ENCODE measurements at regions not wholly inside any gene's neighbourhood (a gene's known extent, or its start where the extent isn't known, plus 50 kb on each side); places are given as distances from the start of the nearest gene placed in this dataset.

- H3K4me3 ChIP-seq = no peak overlapping the region
- no peak for TF ChIP-seq CTCF (IDR thresholded peaks at IDR 0.05)
- no peak for DNase-seq (ENCODE audit: low spot score in 2 of 2)
These were observed 75.3 kb downstream of the ZNF648 start for GRCh38 chr1:181985936-181986906.

GRCh38 chr1:181985281-181985680, 76.2 kb downstream of the ZNF648 start:
- intact Hi-C loops (cut with DNase I) = no loop called here

More at GRCh38 chr1:181985936-181986906, 75.3 kb downstream of the ZNF648 start:
- Histone ChIP-seq H3K9me3 (no peaks in the 10 kb centered on the region), H3K27ac (no peak overlapping the region), H3K36me3 (no peaks in the 10 kb centered on the region), H3K4me1 (no peaks in the 10 kb centered on the region), H3K27me3 (no peaks in the 10 kb centered on the region)
- intact Hi-C loops (cut with DNase I) = no loop called here

GRCh38 chr1:181984006-181984405, 77.5 kb downstream of the ZNF648 start:
- Histone ChIP-seq H3K27me3 (no peaks in the 10 kb centered on the region), H3K4me3 (no peak overlapping the region), H3K27ac (no peak overlapping the region), H3K9me3 (no peaks in the 10 kb centered on the region), H3K4me1 (no peaks in the 10 kb centered on the region), H3K36me3 (no peaks in the 10 kb centered on the region)
- no peak for TF ChIP-seq CTCF (IDR thresholded peaks at IDR 0.05)
- intact Hi-C loops (cut with DNase I) = no loop called here
- no peak for DNase-seq (ENCODE audit: low spot score in 2 of 2)

More at GRCh38 chr1:181985281-181985680, 76.2 kb downstream of the ZNF648 start:
- no peak for DNase-seq (ENCODE audit: low spot score in 2 of 2)
- H3K27me3 ChIP-seq = no peaks in the 10 kb centered on the region
- TF ChIP-seq CTCF (IDR thresholded peaks at IDR 0.05) = no peak
- no peaks in the 10 kb centered on the region for H3K4me1 ChIP-seq
- no peaks in the 10 kb centered on the region for H3K36me3 ChIP-seq
- H3K27ac ChIP-seq = no peak overlapping the region
- no peaks in the 10 kb centered on the region for H3K9me3 ChIP-seq
- no peak overlapping the region for H3K4me3 ChIP-seq

GRCh38 chr1:181981821-181982220, 79.7 kb downstream of the ZNF648 start:
- no peak overlapping the region for H3K4me3 ChIP-seq
- H3K27ac ChIP-seq = no peak overlapping the region
- intact Hi-C loops (cut with DNase I) = no loop called here
- H3K4me1 ChIP-seq = no peaks in the 10 kb centered on the region
- H3K27me3 ChIP-seq = no peaks in the 10 kb centered on the region
- H3K9me3 ChIP-seq = peaks cover 0 to 2% of the 10 kb centered on the region in 2 donors
- H3K36me3 ChIP-seq = no peaks in the 10 kb centered on the region
- no peak for DNase-seq (ENCODE audit: low spot score in 2 of 2)
- TF ChIP-seq CTCF (IDR thresholded peaks at IDR 0.05) = no peak

GRCh38 chr1:181972256-181972655, 89.3 kb downstream of the ZNF648 start:
- no peak for TF ChIP-seq CTCF (IDR thresholded peaks at IDR 0.05)
- DNase-seq (ENCODE audit: low spot score in 2 of 2) = no peak
- Histone ChIP-seq H3K4me1 (no peaks in the 10 kb centered on the region), H3K9me3 (peaks cover 0 to 6% of the 10 kb centered on the region in 2 donors), H3K4me3 (no peak overlapping the region), H3K27me3 (no peaks in the 10 kb centered on the region), H3K27ac (no peak overlapping the region), H3K36me3 (no peaks in the 10 kb centered on the region)
- intact Hi-C loops (cut with DNase I) = no loop called here

Measured in ascending aorta (tissue), 2 donors.